ENCODE measurements at regions not wholly inside any gene's neighbourhood (a gene's known extent, or its start where the extent isn't known, plus 50 kb on each side); places are given as distances from the start of the nearest gene placed in this dataset.

- Histone ChIP-seq H3K4me1 (ENCODE audit: control insufficient read depth, extremely low read depth, insufficient read depth, low read length) (no peaks in the 10 kb centered on the region), H3K9me3 (ENCODE audit: control insufficient read depth, low read depth, low read length) (no peaks in the 10 kb centered on the region), H3K27me3 (ENCODE audit: control insufficient read depth, extremely low read depth, insufficient read depth, low read length) (no peaks in the 10 kb centered on the region), H3K36me3 (ENCODE audit: control insufficient read depth in 2 of 2, extremely low read depth in 1 of 2, insufficient read depth in 2 of 2, low read length in 2 of 2) (no peaks in the 10 kb centered on the region), H3K27ac (ENCODE audit: control insufficient read depth, insufficient read depth, low read length) (no peak overlapping the region), H2AFZ (ENCODE audit: control insufficient read depth, low read length) (no peak overlapping the region), H3K9ac (ENCODE audit: control insufficient read depth, extremely low read depth, insufficient read depth, low read length) (no peak overlapping the region), H3K4me2 (ENCODE audit: control insufficient read depth, extremely low read depth, insufficient read depth, low read depth, low read length) (no peak overlapping the region), H3K4me3 (ENCODE audit: control insufficient read depth in 2 of 3, extremely low read depth in 1 of 3, insufficient read depth in 2 of 3, low read depth in 1 of 3, low read length in 3 of 3) (no peak overlapping the region), H4K20me1 (ENCODE audit: control insufficient read depth, extremely low read depth, insufficient read depth, low read length) (no peaks in the 10 kb centered on the region), H3K79me2 (ENCODE audit: control insufficient read depth, insufficient read depth, low read length) (no peaks in the 10 kb centered on the region), H3K9me1 (ENCODE audit: control insufficient read depth, extremely low read depth, insufficient read depth, low read length) (no peaks in the 10 kb centered on the region)
- no peak for TF ChIP-seq EZH2 (IDR thresholded peaks at IDR 0.05; ENCODE audit: low read length)
- no peak for TF ChIP-seq CTCF (optimal IDR thresholded peaks at IDR 0.05 in 1 of 3, IDR thresholded peaks at IDR 0.05 in 1 of 3, conservative IDR thresholded peaks at IDR 0.05 in 1 of 3; ENCODE audit: extremely low read depth in 1 of 3, insufficient read depth in 2 of 3, low read length in 3 of 3)
- DNase-seq (ENCODE audit: low read depth, low spot score) (no peak), FAIRE-seq (no peak)
- dilution Hi-C loops (cut with MboI; ENCODE audit: extremely low pct_ligation_motif_present, low sequenced_read_pairs) = no loop called here
Measured at GRCh38 chr2:12074126-12074844, 327.9 kb downstream of the LPIN1 start.

GRCh38 chr2:12074845-12075217 is 328.4 kb downstream of the LPIN1 start:
- Histone ChIP-seq H3K9ac (ENCODE audit: control insufficient read depth, extremely low read depth, insufficient read depth, low read length) (no peak overlapping the region), H3K36me3 (ENCODE audit: control insufficient read depth in 2 of 2, extremely low read depth in 1 of 2, insufficient read depth in 2 of 2, low read length in 2 of 2) (no peaks in the 10 kb centered on the region), H3K9me1 (ENCODE audit: control insufficient read depth, extremely low read depth, insufficient read depth, low read length) (no peaks in the 10 kb centered on the region), H3K4me1 (ENCODE audit: control insufficient read depth, extremely low read depth, insufficient read depth, low read length) (no peaks in the 10 kb centered on the region), H3K27me3 (ENCODE audit: control insufficient read depth, extremely low read depth, insufficient read depth, low read length) (no peaks in the 10 kb centered on the region), H3K4me3 (ENCODE audit: control insufficient read depth in 2 of 3, extremely low read depth in 1 of 3, insufficient read depth in 2 of 3, low read depth in 1 of 3, low read length in 3 of 3) (no peak overlapping the region), H4K20me1 (ENCODE audit: control insufficient read depth, extremely low read depth, insufficient read depth, low read length) (no peaks in the 10 kb centered on the region), H3K9me3 (ENCODE audit: control insufficient read depth, low read depth, low read length) (no peaks in the 10 kb centered on the region), H3K79me2 (ENCODE audit: control insufficient read depth, insufficient read depth, low read length) (no peaks in the 10 kb centered on the region), H3K27ac (ENCODE audit: control insufficient read depth, insufficient read depth, low read length) (no peak overlapping the region), H3K4me2 (ENCODE audit: control insufficient read depth, extremely low read depth, insufficient read depth, low read depth, low read length) (no peak overlapping the region), H2AFZ (ENCODE audit: control insufficient read depth, low read length) (no peak overlapping the region)
- no peak for FAIRE-seq
- TF ChIP-seq EZH2 (IDR thresholded peaks at IDR 0.05; ENCODE audit: low read length) (no peak), CTCF (optimal IDR thresholded peaks at IDR 0.05 in 1 of 3, IDR thresholded peaks at IDR 0.05 in 1 of 3, conservative IDR thresholded peaks at IDR 0.05 in 1 of 3; ENCODE audit: extremely low read depth in 1 of 3, insufficient read depth in 2 of 3, low read length in 3 of 3) (no peak)
- DNase-seq (ENCODE audit: low read depth, low spot score) = no peak
- dilution Hi-C loops (cut with MboI; ENCODE audit: extremely low pct_ligation_motif_present, low sequenced_read_pairs) = no loop called here
